ENCODE measurements at regions not wholly inside any gene's neighbourhood (a gene's known extent, or its start where the extent isn't known, plus 50 kb on each side); places are given as distances from the start of the nearest gene placed in this dataset.

DNA sequence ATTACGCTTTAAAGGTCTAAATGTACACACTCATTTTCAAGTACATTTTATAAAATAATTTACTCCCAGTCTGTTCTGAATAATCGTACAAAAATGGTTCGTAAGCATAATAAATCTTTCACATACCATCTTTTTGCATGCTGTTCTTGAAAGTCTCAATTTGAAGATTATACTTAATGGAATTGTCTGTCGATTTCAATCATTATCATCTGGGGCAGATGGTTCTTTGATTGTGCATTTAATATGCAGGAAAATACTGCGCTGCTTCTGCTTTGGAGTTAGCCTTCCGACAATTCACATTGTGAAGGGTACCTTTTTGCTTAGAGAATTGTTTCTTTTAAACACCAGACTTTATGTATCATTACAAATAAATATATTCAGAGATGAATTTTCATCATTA, 262.8 kb downstream of the ABCC12 start:
- no peaks in the 10 kb centered on the region for H3K27me3 ChIP-seq (ENCODE audit: control insufficient read depth, insufficient read depth, low read length, poor library complexity, severe bottlenecking)
- H3K27ac ChIP-seq (ENCODE audit: low read depth, low read length) = no peak overlapping the region
- H3K4me3 ChIP-seq (ENCODE audit: low read length) = no peak overlapping the region
- Mint-ChIP-seq H3K36me3 (ENCODE audit: low read depth) (no peaks in the 10 kb centered on the region), H3K4me3 (no peak overlapping the region), H3K27ac (no peak overlapping the region), H3K27me3 (ENCODE audit: insufficient read depth) (peaks cover 5% of the 10 kb centered on the region), H3K4me1 (peaks cover 30% of the 10 kb centered on the region), H3K9me3 (peaks cover 9% of the 10 kb centered on the region)
- H3K9me3 ChIP-seq (ENCODE audit: control insufficient read depth, low read length) = peaks cover 16% of the 10 kb centered on the region
- H3K4me1 ChIP-seq (ENCODE audit: control insufficient read depth, insufficient read depth, low read length) = peaks cover 5% of the 10 kb centered on the region
- H3K36me3 ChIP-seq (ENCODE audit: control insufficient read depth, insufficient read depth, low read length) = no peaks in the 10 kb centered on the region
- 92 to 100% methylated on average over 1 to 6 of the region's 6 CpGs for WGBS, 2 experiments (ENCODE audit: insufficient coverage in 1 of 2, insufficient read length in 1 of 2)
- no peak for DNase-seq
- H3K9ac ChIP-seq (ENCODE audit: extremely low read depth, low read length, poor library complexity, severe bottlenecking) = no peak overlapping the region
- TF ChIP-seq, protein P1, sequence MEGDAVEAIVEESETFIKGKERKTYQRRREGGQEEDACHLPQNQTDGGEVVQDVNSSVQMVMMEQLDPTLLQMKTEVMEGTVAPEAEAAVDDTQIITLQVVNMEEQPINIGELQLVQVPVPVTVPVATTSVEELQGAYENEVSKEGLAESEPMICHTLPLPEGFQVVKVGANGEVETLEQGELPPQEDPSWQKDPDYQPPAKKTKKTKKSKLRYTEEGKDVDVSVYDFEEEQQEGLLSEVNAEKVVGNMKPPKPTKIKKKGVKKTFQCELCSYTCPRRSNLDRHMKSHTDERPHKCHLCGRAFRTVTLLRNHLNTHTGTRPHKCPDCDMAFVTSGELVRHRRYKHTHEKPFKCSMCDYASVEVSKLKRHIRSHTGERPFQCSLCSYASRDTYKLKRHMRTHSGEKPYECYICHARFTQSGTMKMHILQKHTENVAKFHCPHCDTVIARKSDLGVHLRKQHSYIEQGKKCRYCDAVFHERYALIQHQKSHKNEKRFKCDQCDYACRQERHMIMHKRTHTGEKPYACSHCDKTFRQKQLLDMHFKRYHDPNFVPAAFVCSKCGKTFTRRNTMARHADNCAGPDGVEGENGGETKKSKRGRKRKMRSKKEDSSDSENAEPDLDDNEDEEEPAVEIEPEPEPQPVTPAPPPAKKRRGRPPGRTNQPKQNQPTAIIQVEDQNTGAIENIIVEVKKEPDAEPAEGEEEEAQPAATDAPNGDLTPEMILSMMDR (conservative IDR thresholded peaks at IDR 0.05) = no peak

DNA sequence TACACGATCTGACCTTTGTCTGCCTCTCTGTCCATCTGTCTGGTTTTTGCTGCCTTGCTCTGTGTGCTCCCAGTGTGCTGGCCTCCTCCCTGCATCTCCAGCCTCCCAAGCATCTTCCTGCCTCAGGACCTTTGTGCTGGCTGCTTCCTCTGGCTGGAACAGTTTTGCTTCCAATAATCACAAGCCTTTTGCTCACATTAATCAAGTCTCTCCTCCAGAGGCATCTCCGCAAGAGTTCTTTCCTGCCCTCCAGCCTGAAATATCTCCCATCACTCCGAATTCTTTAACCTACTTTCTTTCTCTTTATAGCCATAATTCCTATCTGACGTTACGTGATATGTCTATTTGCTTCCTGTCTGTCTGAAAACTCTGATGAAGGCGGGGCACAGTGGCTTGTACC, 267.1 kb downstream of the ABCC12 start:
- Histone ChIP-seq H3K9ac (ENCODE audit: extremely low read depth, low read length, poor library complexity, severe bottlenecking) (no peak overlapping the region), H3K27ac (ENCODE audit: low read depth, low read length) (no peak overlapping the region), H3K27me3 (ENCODE audit: control insufficient read depth, insufficient read depth, low read length, poor library complexity, severe bottlenecking) (no peaks in the 10 kb centered on the region), H3K36me3 (ENCODE audit: control insufficient read depth, insufficient read depth, low read length) (no peaks in the 10 kb centered on the region), H3K9me3 (ENCODE audit: control insufficient read depth, low read length) (peaks cover 16% of the 10 kb centered on the region), H3K4me3 (ENCODE audit: low read length) (no peak overlapping the region), H3K4me1 (ENCODE audit: control insufficient read depth, insufficient read depth, low read length) (peaks cover 31% of the 10 kb centered on the region)
- WGBS, 2 experiments (ENCODE audit: insufficient coverage in 1 of 2, insufficient read length in 1 of 2) = 93 to 97% methylated on average over 5 to 6 of the region's 6 CpGs
- Mint-ChIP-seq H3K27ac (peak overlapping the region; percentile 16), H3K4me1 (peaks cover 55% of the 10 kb centered on the region), H3K9me3 (peaks cover 4% of the 10 kb centered on the region), H3K27me3 (ENCODE audit: insufficient read depth) (peaks cover 5% of the 10 kb centered on the region), H3K4me3 (no peak overlapping the region), H3K36me3 (ENCODE audit: low read depth) (no peaks in the 10 kb centered on the region)
- DNase-seq = no peak
- TF ChIP-seq, protein P1 (conservative IDR thresholded peaks at IDR 0.05) = no peak

DNA sequence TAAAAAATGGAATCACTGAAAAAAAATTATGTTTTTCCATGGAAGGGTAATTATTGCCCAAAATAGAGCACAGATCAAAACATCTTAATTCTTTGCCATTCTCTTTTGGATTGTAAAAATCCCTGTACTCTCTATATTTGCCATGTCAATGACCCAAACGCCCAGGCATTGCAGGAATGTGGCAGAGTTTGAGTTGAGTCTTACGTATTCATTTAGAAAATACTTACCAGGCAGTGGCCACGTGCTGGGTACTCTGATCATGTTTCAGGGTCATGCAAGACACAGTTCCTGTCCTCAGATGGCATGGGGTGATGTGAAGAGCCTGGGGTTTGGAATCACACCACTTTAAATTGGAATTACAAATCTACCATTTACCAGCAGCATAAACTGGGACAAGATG, 267.7 kb downstream of the ABCC12 start:
- H3K27ac ChIP-seq (ENCODE audit: low read depth, low read length) = peak overlapping the region; percentile 63
- peaks cover 32% of the 10 kb centered on the region for H3K4me1 ChIP-seq (ENCODE audit: control insufficient read depth, insufficient read depth, low read length)
- H3K27me3 ChIP-seq (ENCODE audit: control insufficient read depth, insufficient read depth, low read length, poor library complexity, severe bottlenecking) = no peaks in the 10 kb centered on the region
- H3K4me3 ChIP-seq (ENCODE audit: low read length) = no peak overlapping the region
- H3K4me3 Mint-ChIP-seq = no peak overlapping the region
- peak overlapping the region; percentile 2 for H3K9ac ChIP-seq (ENCODE audit: extremely low read depth, low read length, poor library complexity, severe bottlenecking)
- H3K27ac Mint-ChIP-seq = peak overlapping the region; percentile 80
- TF ChIP-seq, protein P1 (conservative IDR thresholded peaks at IDR 0.05) = no peak
- 0 to 40% methylated on average over 1 to 3 of the region's 3 CpGs for WGBS, 2 experiments (ENCODE audit: insufficient coverage in 1 of 2, insufficient read length in 1 of 2)
- DNase-seq = peak; percentile 82
- H3K9me3 ChIP-seq (ENCODE audit: control insufficient read depth, low read length) = peaks cover 16% of the 10 kb centered on the region
- H3K36me3 ChIP-seq (ENCODE audit: control insufficient read depth, insufficient read depth, low read length) = no peaks in the 10 kb centered on the region
- peaks cover 60% of the 10 kb centered on the region for H3K4me1 Mint-ChIP-seq
- H3K9me3 Mint-ChIP-seq = peaks cover 4% of the 10 kb centered on the region
- H3K36me3 Mint-ChIP-seq (ENCODE audit: low read depth) = no peaks in the 10 kb centered on the region
- peaks cover 5% of the 10 kb centered on the region for H3K27me3 Mint-ChIP-seq (ENCODE audit: insufficient read depth)

Data from endodermal cell (in vitro differentiated cells).